AG04449 (cell line): ENCODE measurements at regions not wholly inside any gene's neighbourhood (a gene's known extent, or its start where the extent isn't known, plus 50 kb on each side); places are given as distances from the start of the nearest gene placed in this dataset.

ENCODE experiments used
- CTCF ChIA-PET: fragments of 350-600 bp; formaldehyde crosslinking; extraction: SDS; loops from one replicate; lab custom pipeline; 2021; ENCODE audit warnings: antibody characterized with exemption; lab: Yijun Ruan, JAX
- POLR2A ChIA-PET: fragments of 400-600, 350-600 bp; formaldehyde crosslinking; extraction: SDS; loops from one replicate; lab custom pipeline; 2020; ENCODE audit warnings: antibody characterized with exemption, inconsistent platforms; lab: Yijun Ruan, JAX
- DNase-seq: peaks from one replicate; pipeline ENCODE4 v3.0.0-alpha.2; 2010; ENCODE audit warnings: low read depth, low spot score
- H3K4me3 ChIP-seq: 2 replicates; pipeline ENCODE4 v1.5.1; 2011; ENCODE audit warnings: low read depth, mild to moderate bottlenecking, control low read depth, low read length
- TF ChIP-seq, protein P1 (sequence below): IDR thresholded peaks from one replicate; pipeline ENCODE4 v1.5.1; 2011; ENCODE audit warnings: mild to moderate bottlenecking, moderate library complexity, low read length, control low read depth, inconsistent platforms; ENCODE audit not compliant: insufficient read depth; ENCODE audit errors: missing control alignments

DNA sequence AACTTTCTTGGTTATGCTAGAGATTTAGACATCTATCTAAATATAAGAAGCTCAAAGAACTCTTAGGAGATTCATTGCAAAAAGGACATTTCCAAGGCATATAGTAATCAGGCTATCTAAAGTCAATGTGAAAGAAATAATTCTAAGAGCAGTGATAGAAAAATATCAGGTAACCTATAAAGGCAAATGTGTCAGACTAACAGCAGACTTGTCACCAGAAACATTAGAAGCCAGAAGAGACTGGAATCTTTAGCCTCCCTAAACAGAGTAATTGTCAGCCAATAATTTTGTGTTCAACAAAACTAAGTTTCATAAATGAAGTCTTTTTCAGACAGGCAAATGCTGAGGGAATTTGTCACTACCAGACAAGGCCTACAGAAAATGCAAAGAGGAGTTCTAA is 122.0 kb upstream of the SCAF11 start:
- POLR2A ChIA-PET = no interaction called here
- CTCF ChIA-PET = interaction anchor here (2.7 kb wide), 1 partner anchor 12 kb away, joined by 18 read pairs; no protein-coding TSS in a partner anchor
- TF ChIP-seq, protein P1, sequence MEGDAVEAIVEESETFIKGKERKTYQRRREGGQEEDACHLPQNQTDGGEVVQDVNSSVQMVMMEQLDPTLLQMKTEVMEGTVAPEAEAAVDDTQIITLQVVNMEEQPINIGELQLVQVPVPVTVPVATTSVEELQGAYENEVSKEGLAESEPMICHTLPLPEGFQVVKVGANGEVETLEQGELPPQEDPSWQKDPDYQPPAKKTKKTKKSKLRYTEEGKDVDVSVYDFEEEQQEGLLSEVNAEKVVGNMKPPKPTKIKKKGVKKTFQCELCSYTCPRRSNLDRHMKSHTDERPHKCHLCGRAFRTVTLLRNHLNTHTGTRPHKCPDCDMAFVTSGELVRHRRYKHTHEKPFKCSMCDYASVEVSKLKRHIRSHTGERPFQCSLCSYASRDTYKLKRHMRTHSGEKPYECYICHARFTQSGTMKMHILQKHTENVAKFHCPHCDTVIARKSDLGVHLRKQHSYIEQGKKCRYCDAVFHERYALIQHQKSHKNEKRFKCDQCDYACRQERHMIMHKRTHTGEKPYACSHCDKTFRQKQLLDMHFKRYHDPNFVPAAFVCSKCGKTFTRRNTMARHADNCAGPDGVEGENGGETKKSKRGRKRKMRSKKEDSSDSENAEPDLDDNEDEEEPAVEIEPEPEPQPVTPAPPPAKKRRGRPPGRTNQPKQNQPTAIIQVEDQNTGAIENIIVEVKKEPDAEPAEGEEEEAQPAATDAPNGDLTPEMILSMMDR = no peak
- DNase-seq = no peak
- H3K4me3 ChIP-seq = no peak overlapping the region

DNA sequence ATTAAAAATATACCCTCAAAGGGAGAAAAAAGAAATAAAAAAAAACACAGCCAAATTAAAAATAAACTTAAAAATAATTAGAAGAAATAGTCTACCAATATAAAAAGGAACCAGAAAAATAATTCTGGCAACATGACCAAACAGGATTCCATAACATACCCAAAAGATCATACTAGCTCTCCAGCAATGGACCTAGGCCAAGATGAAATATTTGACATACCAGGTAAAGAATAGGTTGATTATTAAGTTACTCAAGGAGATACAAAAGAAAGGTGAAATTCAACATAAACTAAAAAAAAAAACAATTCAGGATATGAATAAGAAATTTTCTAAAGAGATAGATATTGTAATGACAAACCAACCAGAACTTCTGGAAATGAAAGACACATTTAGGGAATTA is 121.3 kb upstream of the SCAF11 start:
- ChIA-PET POLR2A (no interaction called here), CTCF (interaction anchor here (2.7 kb wide), 1 partner anchor 13 kb away, joined by 18 read pairs; no protein-coding TSS in a partner anchor)
- DNase-seq = no peak
- TF ChIP-seq, protein P1 = no peak
- no peak overlapping the region for H3K4me3 ChIP-seq

DNA sequence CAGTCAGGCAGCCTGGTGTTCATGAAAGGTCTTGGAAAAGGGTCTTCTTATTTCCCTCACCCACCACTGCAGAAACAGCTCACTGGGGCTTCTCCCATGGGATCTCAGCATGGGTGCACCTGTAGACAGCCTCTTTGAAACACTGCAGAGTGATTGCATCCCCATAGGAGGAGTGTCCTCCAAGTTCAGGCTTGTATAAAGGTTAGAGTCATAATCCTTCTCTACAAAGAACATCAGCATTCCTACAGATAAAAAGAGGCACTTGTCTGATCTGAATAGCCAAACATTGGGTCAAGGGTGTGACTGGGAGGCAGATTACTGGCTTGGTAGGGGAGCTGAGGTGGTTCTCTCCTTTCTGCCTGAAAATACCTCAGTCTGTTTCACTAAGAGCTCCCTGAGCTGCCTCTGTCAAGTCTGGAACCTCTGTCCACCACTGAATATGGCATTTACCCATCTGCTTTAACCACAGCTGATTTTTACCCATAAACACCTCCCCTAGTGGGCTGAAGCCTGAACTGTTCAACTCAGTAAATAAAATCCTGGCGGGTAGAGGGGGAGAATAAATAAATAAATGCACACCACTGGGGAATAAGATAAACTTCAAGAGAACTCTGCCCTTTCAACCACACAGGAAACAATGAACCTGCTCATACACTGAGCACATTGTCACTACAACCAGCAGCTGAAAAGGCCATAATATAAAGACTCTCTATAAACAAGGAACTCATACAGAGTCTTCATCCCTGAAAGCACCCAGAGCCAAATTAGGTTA is 120.7 kb upstream of the SCAF11 start:
- ChIA-PET POLR2A (no interaction called here), CTCF (interaction anchor here (2.7 kb wide), 1 partner anchor 14 kb away, joined by 18 read pairs; no protein-coding TSS in a partner anchor)
- TF ChIP-seq, protein P1 = no peak
- H3K4me3 ChIP-seq = no peak overlapping the region
- no peak for DNase-seq

- TF ChIP-seq, protein P1 = no peak
- no peak overlapping the region for H3K4me3 ChIP-seq
- ChIA-PET CTCF (interaction anchor here (2.7 kb wide), 1 partner anchor 14 kb away, joined by 18 read pairs; no protein-coding TSS in a partner anchor), POLR2A (no interaction called here)
- DNase-seq = no peak
Measured at GRCh38 chr12:46110223-46110611, 119.8 kb upstream of the SCAF11 start.

DNA sequence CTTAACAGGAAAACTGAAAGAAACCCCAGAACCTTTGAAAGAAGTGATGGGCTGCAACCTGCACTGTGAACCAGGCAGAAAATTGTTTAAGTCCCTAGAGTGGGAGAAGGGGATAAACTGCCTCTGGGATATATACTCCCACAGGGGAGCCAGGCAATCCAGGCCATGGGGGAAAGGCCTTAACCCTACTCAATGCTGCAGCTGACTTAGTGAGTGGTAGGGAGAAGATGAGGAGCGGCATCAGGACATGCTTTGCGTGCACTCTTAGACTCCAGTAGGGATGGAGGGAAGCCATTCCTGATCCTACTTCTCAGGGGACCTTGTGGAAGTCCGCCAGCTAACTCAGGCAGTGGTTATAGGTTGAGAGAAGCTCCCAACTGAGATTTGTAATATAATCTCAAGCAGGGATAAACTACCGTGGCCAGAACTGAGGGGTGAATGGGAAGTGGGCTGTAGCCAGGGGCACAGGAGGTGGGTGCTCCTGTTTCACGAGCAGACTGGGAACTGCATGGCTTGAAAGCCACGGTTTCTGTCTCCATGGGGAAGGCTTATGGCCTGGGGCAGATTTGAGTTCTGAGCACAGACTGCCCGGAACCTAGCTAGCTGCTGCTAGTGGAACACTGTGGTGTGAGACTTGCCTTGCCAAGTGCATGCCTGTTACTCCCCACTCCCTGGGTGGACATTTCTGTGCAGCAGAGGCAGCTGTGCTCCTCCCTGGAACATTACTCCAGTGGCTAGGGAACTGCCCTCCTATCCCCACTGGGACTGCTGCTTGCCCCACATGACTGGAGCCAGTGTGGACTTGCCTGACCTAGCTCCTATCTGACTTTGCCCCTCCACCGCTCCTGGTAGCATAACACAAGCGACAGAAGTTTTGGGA is 119.2 kb upstream of the SCAF11 start:
- DNase-seq = no peak
- H3K4me3 ChIP-seq = no peak overlapping the region
- TF ChIP-seq, protein P1 = no peak
- ChIA-PET CTCF (interaction anchor here (1.7 to 2.7 kb wide), 2 partner anchors 15 to 16 kb away, joined by 9 to 18 read pairs; no protein-coding TSS in a partner anchor), POLR2A (no interaction called here)
